Breast epithelium (tissue), 3 donors: ENCODE measurements at regions not wholly inside any gene's neighbourhood (a gene's known extent, or its start where the extent isn't known, plus 50 kb on each side); places are given as distances from the start of the nearest gene placed in this dataset.

Experiments
- POLR2A ChIP-seq: fragments of 450-650 bp; IDR thresholded peaks from one replicate; pipeline ENCODE4 v1.6.1; 2016; ENCODE audit warnings: antibody characterized with exemption, mild to moderate bottlenecking, moderate library complexity
- POLR2AphosphoS5 ChIP-seq, 3 donors: sonication (generic); formaldehyde crosslinking; IDR thresholded peaks; one replicate each; pipeline ENCODE4 v1.6.1; 2017; ENCODE audit warnings: antibody characterized with exemption in 3 of 3
- TF ChIP-seq, protein P1 (sequence below), 3 donors: fragments of 450-650 bp; IDR thresholded peaks; one replicate each; pipeline ENCODE4 v1.5.1; 2016 to 2017; ENCODE audit warnings: antibody characterized with exemption in 3 of 3, mild to moderate bottlenecking in 3 of 3, moderate library complexity in 3 of 3

- TF ChIP-seq, protein P1, sequence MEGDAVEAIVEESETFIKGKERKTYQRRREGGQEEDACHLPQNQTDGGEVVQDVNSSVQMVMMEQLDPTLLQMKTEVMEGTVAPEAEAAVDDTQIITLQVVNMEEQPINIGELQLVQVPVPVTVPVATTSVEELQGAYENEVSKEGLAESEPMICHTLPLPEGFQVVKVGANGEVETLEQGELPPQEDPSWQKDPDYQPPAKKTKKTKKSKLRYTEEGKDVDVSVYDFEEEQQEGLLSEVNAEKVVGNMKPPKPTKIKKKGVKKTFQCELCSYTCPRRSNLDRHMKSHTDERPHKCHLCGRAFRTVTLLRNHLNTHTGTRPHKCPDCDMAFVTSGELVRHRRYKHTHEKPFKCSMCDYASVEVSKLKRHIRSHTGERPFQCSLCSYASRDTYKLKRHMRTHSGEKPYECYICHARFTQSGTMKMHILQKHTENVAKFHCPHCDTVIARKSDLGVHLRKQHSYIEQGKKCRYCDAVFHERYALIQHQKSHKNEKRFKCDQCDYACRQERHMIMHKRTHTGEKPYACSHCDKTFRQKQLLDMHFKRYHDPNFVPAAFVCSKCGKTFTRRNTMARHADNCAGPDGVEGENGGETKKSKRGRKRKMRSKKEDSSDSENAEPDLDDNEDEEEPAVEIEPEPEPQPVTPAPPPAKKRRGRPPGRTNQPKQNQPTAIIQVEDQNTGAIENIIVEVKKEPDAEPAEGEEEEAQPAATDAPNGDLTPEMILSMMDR (IDR thresholded peaks at IDR 0.05), result no peak
- no peak for TF ChIP-seq POLR2A
- TF ChIP-seq POLR2AphosphoS5 (IDR thresholded peaks at IDR 0.05), result no peak
These were observed 105.5 kb downstream of the PYDC2 start for GRCh38 chr3:191566469-191566868.
